ENCODE measurements at regions not wholly inside any gene's neighbourhood (a gene's known extent, or its start where the extent isn't known, plus 50 kb on each side); places are given as distances from the start of the nearest gene placed in this dataset.

GRCh38 chr13:73924607-73925006 is 209.6 kb downstream of the KLF12 start:
- Histone ChIP-seq H3K9me1 (ENCODE audit: insufficient read depth, low read length) (peaks cover 5% of the 10 kb centered on the region; the same call in 1 of the 2 replicates), H3K56ac (ENCODE audit: extremely low read depth, insufficient read depth, low read length) (no peak overlapping the region), H3K23ac (ENCODE audit: low read depth, low read length) (no peak overlapping the region), H3K27me3 (ENCODE audit: control insufficient read depth, insufficient read depth, low read length) (no peaks in the 10 kb centered on the region), H4K8ac (ENCODE audit: low read depth in 2 of 2, low read length in 2 of 2) (no peak overlapping the region), H3K36me3 (ENCODE audit: control insufficient read depth, insufficient read depth, low read length) (no peaks in the 10 kb centered on the region), H2AK5ac (ENCODE audit: low read depth, low read length) (no peak overlapping the region), H3K27ac (ENCODE audit: insufficient read depth, low read length) (no peak overlapping the region), H4K20me1 (ENCODE audit: insufficient read depth, low read length) (no peaks in the 10 kb centered on the region), H3K4me3 (ENCODE audit: insufficient read depth, low read depth, low read length) (no peak overlapping the region), H2AK9ac (replicated peaks; ENCODE audit: low read depth, low read length, poor library complexity) (no peak overlapping the region), H3K79me1 (ENCODE audit: low read depth in 1 of 2, low read length in 2 of 2) (peaks cover 26 to 46% of the 10 kb centered on the region in 2 experiments; a peak in 3 of 4 replicates), H4K5ac (ENCODE audit: low read depth, low read length) (no peak overlapping the region), H3K18ac (ENCODE audit: low read depth, low read length) (no peak overlapping the region), H3K4ac (ENCODE audit: low read depth, low read length) (no peak overlapping the region), H2BK15ac (ENCODE audit: low read depth, low read length) (no peak overlapping the region), H3K14ac (replicated peaks; ENCODE audit: low read depth, low read length) (no peak overlapping the region), H2BK5ac (ENCODE audit: low read depth, low read length, poor library complexity, severe bottlenecking) (no peak overlapping the region), H2AFZ (replicated peaks; ENCODE audit: low read length, poor library complexity) (no peak overlapping the region), H2BK120ac (ENCODE audit: low read depth, low read length) (no peak overlapping the region), H3K9me3 (ENCODE audit: control insufficient read depth, insufficient read depth, low read length) (no peaks in the 10 kb centered on the region), H3K4me1 (ENCODE audit: control insufficient read depth, insufficient read depth, low read length) (peaks cover 5% of the 10 kb centered on the region; the same call in 1 of the 2 replicates), H3K9ac (ENCODE audit: low read depth, low read length) (no peak overlapping the region), H2BK20ac (ENCODE audit: low read depth, low read length) (no peak overlapping the region), H3K4me2 (ENCODE audit: low read depth, low read length) (no peak overlapping the region), H4K91ac (ENCODE audit: insufficient read depth, low read depth, low read length) (no peak overlapping the region)
- ChIA-PET POLR2A (ENCODE audit: unreplicated experiment) (no interaction called here), CTCF (no interaction called here)
- DNase-seq (no peak), ATAC-seq (ENCODE audit: low read depth) (no peak)
- TF ChIP-seq POLR2A (IDR thresholded peaks at IDR 0.05; ENCODE audit: low read depth, low read length) (no peak), MAZ (IDR thresholded peaks at IDR 0.05; ENCODE audit: borderline replicate concordance, low read depth, low read length) (no peak), CEBPB (IDR thresholded peaks at IDR 0.05; ENCODE audit: low read depth, low read length) (no peak), USF2 (IDR thresholded peaks at IDR 0.05; ENCODE audit: low read depth, low read length) (no peak), CTCF (conservative IDR thresholded peaks at IDR 0.05; ENCODE audit: low read depth, low read length) (no peak), FOS (IDR thresholded peaks at IDR 0.05; ENCODE audit: low read depth, low read length) (no peak), RFX5 (IDR thresholded peaks at IDR 0.05; ENCODE audit: low read depth, low read length) (no peak), NFE2L2 (IDR thresholded peaks at IDR 0.05; ENCODE audit: low read depth, low read length) (no peak), ELK1 (IDR thresholded peaks at IDR 0.05; ENCODE audit: borderline replicate concordance, low read depth, low read length) (no peak), SMC3 (IDR thresholded peaks at IDR 0.05; ENCODE audit: low read depth, low read length) (no peak), MXI1 (IDR thresholded peaks at IDR 0.05; ENCODE audit: borderline replicate concordance, low read depth, low read length) (no peak), RCOR1 (IDR thresholded peaks at IDR 0.05; ENCODE audit: insufficient replicate concordance, low read length) (no peak), RAD21 (IDR thresholded peaks at IDR 0.05; ENCODE audit: low read length) (no peak), MAFK (IDR thresholded peaks at IDR 0.05; ENCODE audit: low read depth, low read length) (no peak), BHLHE40 (IDR thresholded peaks at IDR 0.05; ENCODE audit: low read depth, low read length) (no peak)
- BruUV-seq (replicated peaks), result no TSS peak
- intact Hi-C loops (cut with micrococcal nuclease), result no loop called here
- WGBS, 2 experiments (ENCODE audit: extremely low coverage in 2 of 2, insufficient read length in 1 of 2), result no CpG with 5 or more reads among the region's 1 CpG
- dilution Hi-C loops (cut with HindIII; ENCODE audit: low sequenced_read_pairs, unreplicated experiment), result no loop called here
- in situ Hi-C loops (cut with MboI; ENCODE audit: low sequenced_read_pairs), result no loop called here
